ENCODE measurements at regions not wholly inside any gene's neighbourhood (a gene's known extent, or its start where the extent isn't known, plus 50 kb on each side); places are given as distances from the start of the nearest gene placed in this dataset.

- no peak for DNase-seq (ENCODE audit: low read depth)
- no peak overlapping the region for H3K4me3 ChIP-seq (ENCODE audit: control insufficient read depth, low read depth, low read length)
- TF ChIP-seq CTCF (IDR thresholded peaks at IDR 0.05; ENCODE audit: control insufficient read depth, insufficient read depth, low read depth, low read length, missing control alignments): no peak
Measured at GRCh38 chr4:26029568-26030131, 115.6 kb downstream of the SMIM20 start.

- TF ChIP-seq CTCF (IDR thresholded peaks at IDR 0.05; ENCODE audit: control insufficient read depth, insufficient read depth, low read depth, low read length, missing control alignments): no peak
Measured at GRCh38 chr4:26030260-26030667, 116.2 kb downstream of the SMIM20 start.

GRCh38 chr4:26030780-26031179, 116.8 kb downstream of the SMIM20 start:
- no peak for DNase-seq (ENCODE audit: low read depth)
- no peak for TF ChIP-seq CTCF (IDR thresholded peaks at IDR 0.05; ENCODE audit: control insufficient read depth, insufficient read depth, low read depth, low read length, missing control alignments)
- no peak overlapping the region for H3K4me3 ChIP-seq (ENCODE audit: control insufficient read depth, low read depth, low read length)

More at GRCh38 chr4:26030260-26030667, 116.2 kb downstream of the SMIM20 start:
- no peak for DNase-seq (ENCODE audit: low read depth)
- no peak overlapping the region for H3K4me3 ChIP-seq (ENCODE audit: control insufficient read depth, low read depth, low read length)

- no peak overlapping the region for H3K4me3 ChIP-seq (ENCODE audit: control insufficient read depth, low read depth, low read length)
- DNase-seq (ENCODE audit: low read depth): no peak
Measured at GRCh38 chr4:26031704-26032103, 117.7 kb downstream of the SMIM20 start.

GRCh38 chr4:26032142-26032541, 118.1 kb downstream of the SMIM20 start:
- no peak for DNase-seq (ENCODE audit: low read depth)
- H3K4me3 ChIP-seq (ENCODE audit: control insufficient read depth, low read depth, low read length): no peak overlapping the region
- no peak for TF ChIP-seq CTCF (IDR thresholded peaks at IDR 0.05; ENCODE audit: control insufficient read depth, insufficient read depth, low read depth, low read length, missing control alignments)

More at GRCh38 chr4:26031704-26032103, 117.7 kb downstream of the SMIM20 start:
- TF ChIP-seq CTCF (IDR thresholded peaks at IDR 0.05; ENCODE audit: control insufficient read depth, insufficient read depth, low read depth, low read length, missing control alignments): no peak

GRCh38 chr4:26032630-26033317, 118.8 kb downstream of the SMIM20 start:
- H3K4me3 ChIP-seq (ENCODE audit: control insufficient read depth, low read depth, low read length): no peak overlapping the region
- DNase-seq (ENCODE audit: low read depth): peak; percentile 66
- TF ChIP-seq CTCF (IDR thresholded peaks at IDR 0.05; ENCODE audit: control insufficient read depth, insufficient read depth, low read depth, low read length, missing control alignments): no peak

Measured in AG09309 (cell line).